HCT116 (cell line): ENCODE measurements at regions not wholly inside any gene's neighbourhood (a gene's known extent, or its start where the extent isn't known, plus 50 kb on each side); places are given as distances from the start of the nearest gene placed in this dataset.

Experiments
- ATAC-seq: fragments of 200-7000 bp; cut with Tn5 transposase; 2 replicates; pipeline ENCODE4 v1.9.1; 2020; ENCODE audit warnings: mild to moderate bottlenecking, moderate library complexity
- BruUV-seq: library from RNA; stranded (reverse); fragments of 400-500 nt; replicated peaks from 2 replicates; lab custom pipeline; 2021; lab: Mats Ljungman, UMichigan
- CTCF ChIA-PET: fragments of 300-600 bp; sonication (Branson Sonifier 250); formaldehyde crosslinking; loops from one replicate; lab custom pipeline; 2021; ENCODE audit warnings: antibody characterized with exemption; lab: Charles Lee
- POLR2A ChIA-PET: fragments of 300-600, 350-600 bp; sonication (Branson Sonifier 250); formaldehyde crosslinking; loops from one replicate; lab custom pipeline; 2021; ENCODE audit warnings: antibody characterized with exemption; lab: Charles Lee
- RAD21 ChIA-PET, 2 experiments: fragments of 300-600 bp; sonication (Branson Sonifier 250); formaldehyde crosslinking; loops; one replicate each; lab custom pipeline; 2023; ENCODE audit warnings: low total read pairs in 2 of 2; ENCODE audit not compliant: uncharacterized antibody in 2 of 2, unreplicated experiment in 2 of 2, low non-redundant PET in 1 of 2; lab: Charles Lee
- DNase-seq: peaks from one replicate; pipeline ENCODE4 v3.0.0-alpha.2; 2010; ENCODE audit warnings: low read depth, low spot score
- H2AFZ ChIP-seq: fragments of 200-600 bp; shearing (Covaris generic), sonication (generic); 2 replicates; pipeline ENCODE4 v1.6.1; 2017; ENCODE audit warnings: low read depth, mixed run types, mixed read lengths, antibody characterized with exemption, low read length; ENCODE audit not compliant: poor library complexity, severe bottlenecking
- H3K27ac ChIP-seq: 2 replicates; pipeline ENCODE4 v1.5.1; 2012; ENCODE audit warnings: low read depth, low read length
- H3K27me3 ChIP-seq: fragments of 200-600 bp; sonication (generic); 2 replicates; pipeline ENCODE4 v1.6.1; 2016; ENCODE audit warnings: mixed run types, low read length, mixed read lengths; ENCODE audit not compliant: insufficient read depth
- H3K36me3 ChIP-seq, 2 experiments: fragments of 200-500 bp in 1 of 2; fragments of 200-600 bp in 1 of 2; sonication (Bioruptor generic) in 1 of 2; sonication (generic) in 1 of 2; 2 replicates each; pipeline versions ENCODE4 v1.5.1 to v1.6.1; 2014 to 2016; ENCODE audit warnings: low read length in 2 of 2, inconsistent platforms in 1 of 2, mixed read lengths in 1 of 2, mixed run types in 1 of 2; ENCODE audit not compliant: insufficient read depth in 2 of 2, control insufficient read depth in 1 of 2
- H3K4me1 ChIP-seq, 2 experiments: fragments of 200-600 bp in 1 of 2; sonication (generic) in 1 of 2; 2 replicates each; pipeline versions ENCODE4 v1.5.1 to v1.6.1; 2012 to 2017; ENCODE audit warnings: low read length in 2 of 2, inconsistent platforms in 1 of 2, mild to moderate bottlenecking in 1 of 2, mixed read lengths in 1 of 2, mixed run types in 1 of 2, moderate library complexity in 1 of 2; ENCODE audit not compliant: insufficient read depth in 2 of 2, control insufficient read depth in 1 of 2
- H3K4me2 ChIP-seq: fragments of 200-600 bp; sonication (generic); 2 replicates; pipeline ENCODE4 v1.6.1; 2017; ENCODE audit warnings: mixed run types, low read length, mixed read lengths
- H3K4me3 ChIP-seq, 2 experiments: fragments of 200-600 bp in 1 of 2; sonication (generic) in 1 of 2; replicated peaks in 1 of 2; 2 replicates each; pipeline ENCODE4 v1.5.1; 2011 to 2016; ENCODE audit warnings: low read length in 2 of 2, control low read depth in 1 of 2, low read depth in 1 of 2, mild to moderate bottlenecking in 1 of 2, mixed read lengths in 1 of 2, mixed run types in 1 of 2
- H3K79me2 ChIP-seq: fragments of 200-600 bp; sonication (generic); 2 replicates; pipeline ENCODE4 v1.6.1; 2017; ENCODE audit warnings: mild to moderate bottlenecking, mixed run types, low read length, moderate library complexity, mixed read lengths; ENCODE audit not compliant: insufficient read depth
- H3K9ac ChIP-seq: fragments of 200-600 bp; sonication (generic); 2 replicates; pipeline ENCODE4 v1.6.1; 2016; ENCODE audit warnings: low read length, mixed read lengths
- H3K9me2 ChIP-seq: fragments of 200-600 bp; sonication (generic), shearing (Covaris generic); 2 replicates; pipeline ENCODE4 v1.6.1; 2017; ENCODE audit warnings: mixed run types, mild to moderate bottlenecking, moderate library complexity; ENCODE audit not compliant: insufficient read depth
- H3K9me3 ChIP-seq, 2 experiments: fragments of 200-500 bp in 1 of 2; fragments of 200-600 bp in 1 of 2; sonication (Bioruptor generic) in 1 of 2; sonication (generic) in 1 of 2; 2 replicates each; pipeline ENCODE4 v1.6.1; 2014 to 2017; ENCODE audit warnings: low read length in 2 of 2, mixed read lengths in 2 of 2, inconsistent platforms in 1 of 2, low read depth in 1 of 2, mild to moderate bottlenecking in 1 of 2, mixed run types in 1 of 2, moderate library complexity in 1 of 2; ENCODE audit not compliant: control insufficient read depth in 1 of 2, insufficient read depth in 1 of 2
- H4K20me1 ChIP-seq: fragments of 200-600 bp; sonication (generic), shearing (Covaris generic); 2 replicates; pipeline ENCODE4 v1.6.1; 2017; ENCODE audit warnings: mixed run types, mild to moderate bottlenecking, moderate library complexity; ENCODE audit not compliant: insufficient read depth
- CEBPB ChIP-seq: IDR thresholded peaks from 2 replicates; pipeline ENCODE4 v1.6.1; 2012; ENCODE audit warnings: low read depth
- CTCF ChIP-seq, 3 experiments: fragments of 200-600 bp in 1 of 3; sonication (generic) in 1 of 3; IDR thresholded peaks in 2 of 3; conservative IDR thresholded peaks in 1 of 3; 2 replicates each; pipeline ENCODE4 v1.5.1; 2012 to 2017; ENCODE audit warnings: low read depth in 2 of 3, low read length in 2 of 3, antibody characterized with exemption in 1 of 3, borderline replicate concordance in 1 of 3, control low read depth in 1 of 3, mild to moderate bottlenecking in 1 of 3, mixed read lengths in 1 of 3, mixed run types in 1 of 3, moderate library complexity in 1 of 3; ENCODE audit not compliant: insufficient read depth in 1 of 3
- EZH2 ChIP-seq: fragments of 200-600 bp; sonication (generic); IDR thresholded peaks from 2 replicates; pipeline ENCODE4 v1.6.1; 2017; ENCODE audit warnings: antibody characterized with exemption, mixed run types
- EZH2phosphoT487 ChIP-seq: fragments of 200-600 bp; IDR thresholded peaks from 2 replicates; pipeline ENCODE4 v1.6.1; 2018; ENCODE audit warnings: antibody characterized with exemption, borderline replicate concordance
- POLR2A ChIP-seq: IDR thresholded peaks from 2 replicates; pipeline ENCODE4 v1.7.0; 2011; ENCODE audit warnings: borderline replicate concordance; ENCODE audit not compliant: insufficient read depth, insufficient read length; ENCODE audit errors: extremely low read depth
- RAD21 ChIP-seq: IDR thresholded peaks from 2 replicates; pipeline ENCODE4 v1.6.1; 2012; ENCODE audit warnings: low read depth, mild to moderate bottlenecking
- SRF ChIP-seq: IDR thresholded peaks from 2 replicates; pipeline ENCODE4 v1.6.1; 2012; ENCODE audit warnings: low read depth
- TCF7L2 ChIP-seq: IDR thresholded peaks from 2 replicates; pipeline ENCODE4 v1.7.0; 2011; ENCODE audit warnings: borderline replicate concordance, inconsistent platforms; ENCODE audit not compliant: insufficient read depth, insufficient read length; ENCODE audit errors: extremely low read depth
- ZNF274 ChIP-seq: fragments of 200-500 bp; sonication (Bioruptor generic); IDR thresholded peaks from 2 replicates; pipeline ENCODE4 v1.6.1; 2014; ENCODE audit warnings: mild to moderate bottlenecking, low read depth, low read length, inconsistent platforms
- intact Hi-C: fragments of 100-400 bp; cut with micrococcal nuclease; formaldehyde crosslinking; loops from 2 replicates; pipeline ENCODE4 v1.10.0; 2022
- TF ChIP-seq, protein P1 (sequence below): IDR thresholded peaks from 2 replicates; pipeline ENCODE4 v1.6.1; 2012

GRCh38 chr5:173671121-173671949 lies 54.9 kb upstream of the BOD1 start:
- H3K27ac ChIP-seq = no peak overlapping the region
- H3K4me3 ChIP-seq = no peak overlapping the region
- H3K79me2 ChIP-seq = no peaks in the 10 kb centered on the region
- no peak for ATAC-seq
- H3K9me3 ChIP-seq = no peaks in the 10 kb centered on the region
- no peak overlapping the region for H2AFZ ChIP-seq
- TF ChIP-seq TCF7L2 (no peak), CTCF (IDR thresholded peaks at IDR 0.05 in 2 of 3, conservative IDR thresholded peaks at IDR 0.05 in 1 of 3; ENCODE audit: borderline replicate concordance in 1 of 3, insufficient read depth in 1 of 3, low read depth in 2 of 3, low read length in 2 of 3) (no peak), SRF (no peak), ZNF274 (no peak), EZH2phosphoT487 (no peak), POLR2A (no peak), EZH2 (no peak), RAD21 (no peak), CEBPB (no peak)
- TF ChIP-seq, protein P1, sequence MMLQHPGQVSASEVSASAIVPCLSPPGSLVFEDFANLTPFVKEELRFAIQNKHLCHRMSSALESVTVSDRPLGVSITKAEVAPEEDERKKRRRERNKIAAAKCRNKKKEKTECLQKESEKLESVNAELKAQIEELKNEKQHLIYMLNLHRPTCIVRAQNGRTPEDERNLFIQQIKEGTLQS = no peak
- DNase-seq = no peak
- H3K9me2 ChIP-seq = no peaks in the 10 kb centered on the region
- BruUV-seq = no TSS peak
- no peak overlapping the region for H3K4me2 ChIP-seq
- ChIA-PET CTCF (no interaction called here), POLR2A (no interaction called here), RAD21 (no interaction called here)
- no peaks in the 10 kb centered on the region for H3K36me3 ChIP-seq
- no peaks in the 10 kb centered on the region for H4K20me1 ChIP-seq
- H3K9ac ChIP-seq = no peak overlapping the region
- intact Hi-C loops = no loop called here
- peaks cover 4% of the 10 kb centered on the region; the same call in 1 of the 2 replicates for H3K27me3 ChIP-seq
- H3K4me1 ChIP-seq = no peaks in the 10 kb centered on the region
